HL-60 (cell line): ENCODE measurements at regions not wholly inside any gene's neighbourhood (a gene's known extent, or its start where the extent isn't known, plus 50 kb on each side); places are given as distances from the start of the nearest gene placed in this dataset.

Experiments
- DNase-seq, 2 experiments: peaks; one replicate each; pipeline ENCODE4 v3.0.0-alpha.2; 2010 to 2020; ENCODE audit warnings: low read depth in 1 of 2, low spot score in 1 of 2
- H3K27ac ChIP-seq: fragments of 250-450 bp; sonication (Bioruptor Pico); replicated peaks from 2 replicates; pipeline ENCODE4 v1.5.1; 2020; ENCODE audit warnings: mild to moderate bottlenecking, moderate library complexity
- H3K27me3 ChIP-seq: fragments of 250-450 bp; sonication (Bioruptor Pico); 2 replicates; pipeline ENCODE4 v1.5.1; 2021; ENCODE audit warnings: mild to moderate bottlenecking, moderate library complexity; ENCODE audit not compliant: insufficient read depth, poor library complexity, severe bottlenecking
- H3K4me3 ChIP-seq: replicated peaks from 2 replicates; pipeline ENCODE4 v1.5.1; 2011; ENCODE audit warnings: mild to moderate bottlenecking, control low read depth, low read length; ENCODE audit not compliant: insufficient read depth
- GABPA ChIP-seq: IDR thresholded peaks from 2 replicates; pipeline ENCODE4 v1.6.1; 2012; ENCODE audit warnings: low read depth
- POLR2AphosphoS5 ChIP-seq: IDR thresholded peaks from 2 replicates; pipeline ENCODE4 v1.6.1; 2012; ENCODE audit warnings: low read depth
- REST ChIP-seq: IDR thresholded peaks from 2 replicates; pipeline ENCODE4 v1.6.1; 2012; ENCODE audit warnings: low read depth; ENCODE audit not compliant: insufficient replicate concordance
- SPI1 ChIP-seq: IDR thresholded peaks from 2 replicates; pipeline ENCODE4 v1.6.1; 2012; ENCODE audit warnings: low read depth, mild to moderate bottlenecking, borderline replicate concordance
- TF ChIP-seq, protein P1 (sequence below): IDR thresholded peaks from one replicate; pipeline ENCODE4 v1.5.1; 2011; ENCODE audit warnings: low read length, control low read depth, inconsistent platforms; ENCODE audit not compliant: insufficient read depth

DNA sequence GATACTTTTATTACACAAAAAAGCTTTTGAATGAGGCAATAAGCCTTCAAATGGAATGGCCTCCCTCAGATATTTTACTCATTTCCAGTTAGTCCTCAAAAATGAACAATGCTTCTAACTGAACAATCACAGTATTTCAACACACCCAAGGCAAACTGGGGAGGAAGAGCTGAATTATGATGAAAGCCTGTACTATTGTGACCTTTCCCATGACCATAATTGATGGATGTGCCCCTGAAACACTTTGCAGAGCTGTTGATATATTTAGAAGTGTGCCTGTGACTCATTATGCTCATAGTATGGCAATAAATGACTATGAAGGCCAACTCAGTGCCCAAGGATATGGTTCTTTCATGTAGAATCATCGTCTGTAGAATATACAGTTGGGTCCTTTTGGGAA lies 248.1 kb downstream of the AHR start:
- Histone ChIP-seq H3K4me3 (no peak overlapping the region), H3K27me3 (no peaks in the 10 kb centered on the region), H3K27ac (no peak overlapping the region)
- TF ChIP-seq POLR2AphosphoS5, result no peak
- TF ChIP-seq, protein P1, sequence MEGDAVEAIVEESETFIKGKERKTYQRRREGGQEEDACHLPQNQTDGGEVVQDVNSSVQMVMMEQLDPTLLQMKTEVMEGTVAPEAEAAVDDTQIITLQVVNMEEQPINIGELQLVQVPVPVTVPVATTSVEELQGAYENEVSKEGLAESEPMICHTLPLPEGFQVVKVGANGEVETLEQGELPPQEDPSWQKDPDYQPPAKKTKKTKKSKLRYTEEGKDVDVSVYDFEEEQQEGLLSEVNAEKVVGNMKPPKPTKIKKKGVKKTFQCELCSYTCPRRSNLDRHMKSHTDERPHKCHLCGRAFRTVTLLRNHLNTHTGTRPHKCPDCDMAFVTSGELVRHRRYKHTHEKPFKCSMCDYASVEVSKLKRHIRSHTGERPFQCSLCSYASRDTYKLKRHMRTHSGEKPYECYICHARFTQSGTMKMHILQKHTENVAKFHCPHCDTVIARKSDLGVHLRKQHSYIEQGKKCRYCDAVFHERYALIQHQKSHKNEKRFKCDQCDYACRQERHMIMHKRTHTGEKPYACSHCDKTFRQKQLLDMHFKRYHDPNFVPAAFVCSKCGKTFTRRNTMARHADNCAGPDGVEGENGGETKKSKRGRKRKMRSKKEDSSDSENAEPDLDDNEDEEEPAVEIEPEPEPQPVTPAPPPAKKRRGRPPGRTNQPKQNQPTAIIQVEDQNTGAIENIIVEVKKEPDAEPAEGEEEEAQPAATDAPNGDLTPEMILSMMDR, result no peak
- TF ChIP-seq REST, result no peak
- peak in 1 of 2 experiments; percentile 81 for DNase-seq

GRCh38 chr7:17548014-17548653 lies 249.7 kb downstream of the AHR start:
- no peak for TF ChIP-seq REST
- TF ChIP-seq, protein P1, result no peak
- no peak for TF ChIP-seq GABPA
- TF ChIP-seq SPI1, result no peak
- no peak for TF ChIP-seq POLR2AphosphoS5
- DNase-seq, result no peak
- Histone ChIP-seq H3K4me3 (no peak overlapping the region), H3K27ac (no peak overlapping the region), H3K27me3 (no peaks in the 10 kb centered on the region)

DNA sequence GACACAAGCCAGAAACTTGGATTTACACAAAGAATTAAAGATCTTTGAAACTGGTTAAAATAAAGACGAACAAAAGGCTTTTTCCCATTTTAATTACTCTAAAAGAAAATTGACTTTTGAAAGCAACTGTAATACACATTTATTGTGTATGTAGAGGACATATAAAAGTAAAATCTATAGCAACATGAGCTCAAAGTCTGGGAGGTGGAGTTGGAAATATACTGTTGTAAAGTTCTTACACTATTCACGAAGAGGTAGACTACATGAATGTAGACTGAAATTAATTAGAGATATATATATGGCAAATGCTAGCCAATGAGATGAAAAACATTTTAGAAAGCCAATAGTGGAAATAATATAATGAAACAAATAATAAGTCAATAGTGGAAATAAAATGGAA lies 251.0 kb downstream of the AHR start:
- DNase-seq, result no peak
- no peak overlapping the region for H3K27ac ChIP-seq
- no peaks in the 10 kb centered on the region for H3K27me3 ChIP-seq
- H3K4me3 ChIP-seq, result no peak overlapping the region
- TF ChIP-seq, protein P1, result no peak
- no peak for TF ChIP-seq REST
- TF ChIP-seq POLR2AphosphoS5, result no peak
- TF ChIP-seq SPI1, result no peak
- TF ChIP-seq GABPA, result no peak
